ENCODE measurements at regions not wholly inside any gene's neighbourhood (a gene's known extent, or its start where the extent isn't known, plus 50 kb on each side); places are given as distances from the start of the nearest gene placed in this dataset.

- no peak for TF ChIP-seq GATA2 (IDR thresholded peaks at IDR 0.05; ENCODE audit: low read depth, low read length)
- TF ChIP-seq GATA3 (IDR thresholded peaks at IDR 0.05; ENCODE audit: low read depth, low read length), result no peak
Observed at GRCh38 chr5:92544036-92544435, 1037.0 kb downstream of the NR2F1-AS1 start.
